H1 (cell line): ENCODE measurements at regions not wholly inside any gene's neighbourhood (a gene's known extent, or its start where the extent isn't known, plus 50 kb on each side); places are given as distances from the start of the nearest gene placed in this dataset.

Experiments
- CTCF ChIA-PET: fragments of 300-600 bp; sonication (Branson Sonifier 250); formaldehyde crosslinking; loops from one replicate; lab custom pipeline; 2021; ENCODE audit not compliant: partially characterized antibody; lab: Charles Lee
- POLR2A ChIA-PET: fragments of 300-600 bp; sonication (Branson Sonifier 250); formaldehyde crosslinking; loops from one replicate; lab custom pipeline; 2021; ENCODE audit warnings: inconsistent platforms; ENCODE audit not compliant: partially characterized antibody; lab: Charles Lee
- DNase-seq, 2 experiments: peaks; one replicate each; pipeline versions ENCODE4 v3.0.0 to v3.0.0-alpha.2; 2010 to 2022; ENCODE audit warnings: low spot score in 2 of 2, low read depth in 1 of 2, mixed read lengths in 1 of 2
- FAIRE-seq: peaks from 2 replicates; lab custom pipeline; 2011; peaks lifted over from hg19 to GRCh38; lab: Jason Lieb, UNC
- H2AFZ ChIP-seq: 2 replicates; pipeline ENCODE4 v1.8.1; 2012; ENCODE audit warnings: low read length, inconsistent platforms
- H2AK5ac ChIP-seq: 2 replicates; pipeline ENCODE4 v1.6.1; 2013; ENCODE audit warnings: low read depth, low read length
- H2BK120ac ChIP-seq: replicated peaks from 2 replicates; pipeline ENCODE3; 2013; ENCODE audit warnings: low read depth, low read length, inconsistent platforms
- H2BK12ac ChIP-seq: 2 replicates; pipeline ENCODE4 v1.6.1; 2013; ENCODE audit warnings: low read depth, low read length
- H2BK15ac ChIP-seq: 2 replicates; pipeline ENCODE4 v1.6.1; 2013; ENCODE audit warnings: low read length
- H2BK20ac ChIP-seq: 2 replicates; pipeline ENCODE4 v1.6.1; 2013; ENCODE audit warnings: low read length
- H2BK5ac ChIP-seq: 2 replicates; pipeline ENCODE4 v1.6.1; 2013; ENCODE audit warnings: low read depth, low read length
- H3K14ac ChIP-seq: 2 replicates; pipeline ENCODE4 v1.6.1; 2013; ENCODE audit warnings: inconsistent platforms; ENCODE audit not compliant: insufficient read length
- H3K18ac ChIP-seq: 2 replicates; pipeline ENCODE4 v1.6.1; 2013; ENCODE audit warnings: low read length; ENCODE audit errors: extremely low read depth
- H3K23ac ChIP-seq: 2 replicates; pipeline ENCODE4 v1.6.1; 2013; ENCODE audit warnings: inconsistent platforms; ENCODE audit not compliant: insufficient read length
- H3K23me2 ChIP-seq: 2 replicates; pipeline ENCODE4 v1.6.1; 2013; ENCODE audit warnings: low read depth, low read length
- H3K27ac ChIP-seq: 2 replicates; pipeline ENCODE4 v1.6.1; 2011; ENCODE audit warnings: low read depth, low read length, inconsistent platforms
- H3K27me3 ChIP-seq, 4 experiments: replicated peaks in 1 of 4; 1 replicate in 1 of 4; 2 replicates in 3 of 4; pipeline versions ENCODE4 v1.6.1 to v1.8.1; 2011 to 2013; ENCODE audit warnings: low read length in 3 of 4, mild to moderate bottlenecking in 3 of 4, inconsistent platforms in 2 of 4, mixed read lengths in 2 of 4, moderate library complexity in 1 of 4; ENCODE audit not compliant: control insufficient read depth in 3 of 4, insufficient read depth in 3 of 4; ENCODE audit errors: extremely low read depth in 1 of 4
- H3K36me3 ChIP-seq, 4 experiments: 2 replicates each; pipeline versions ENCODE4 v1.6.1 to v1.8.1; 2011 to 2013; ENCODE audit warnings: mild to moderate bottlenecking in 4 of 4, low read length in 3 of 4, moderate library complexity in 2 of 4, control low read depth in 1 of 4, inconsistent platforms in 1 of 4; ENCODE audit not compliant: insufficient read depth in 4 of 4, control insufficient read depth in 2 of 4
- H3K4ac ChIP-seq: replicated peaks from 2 replicates; pipeline ENCODE3; 2013; ENCODE audit warnings: low read length, low read depth, mixed read lengths, inconsistent platforms; ENCODE audit not compliant: insufficient read length
- H3K4me1 ChIP-seq, 4 experiments: replicated peaks in 1 of 4; 1 replicate in 1 of 4; 2 replicates in 3 of 4; pipeline versions ENCODE4 v1.6.1 to v1.8.1; 2011 to 2013; ENCODE audit warnings: low read length in 3 of 4, inconsistent platforms in 2 of 4, mixed read lengths in 1 of 4; ENCODE audit not compliant: insufficient read depth in 4 of 4, control insufficient read depth in 3 of 4
- H3K4me2 ChIP-seq, 2 experiments: 2 replicates each; pipeline versions ENCODE4 v1.6.1 to v1.8.1; 2011 to 2013; ENCODE audit warnings: low read depth in 2 of 2, low read length in 2 of 2, control low read depth in 1 of 2, inconsistent platforms in 1 of 2, mild to moderate bottlenecking in 1 of 2; ENCODE audit not compliant: insufficient read depth in 1 of 2
- H3K4me3 ChIP-seq, 4 experiments: fragments of 200-600, 300-600 bp in 1 of 4; sonication (generic), shearing (Covaris generic), sonication (Bioruptor Twin) in 1 of 4; 2 replicates each; pipeline versions ENCODE4 v1.5.1 to v1.8.1; 2011 to 2016; ENCODE audit warnings: low read length in 4 of 4, low read depth in 3 of 4, control low read depth in 2 of 4, inconsistent platforms in 2 of 4, mild to moderate bottlenecking in 2 of 4, mixed read lengths in 1 of 4, moderate library complexity in 1 of 4; ENCODE audit not compliant: insufficient read depth in 2 of 4; ENCODE audit errors: extremely low read depth in 1 of 4
- H3K56ac ChIP-seq: replicated peaks from 2 replicates; pipeline ENCODE3; 2013; ENCODE audit warnings: low read depth, mild to moderate bottlenecking, mixed read lengths, low read length, inconsistent platforms; ENCODE audit not compliant: insufficient read length
- H3K79me1 ChIP-seq: 2 replicates; pipeline ENCODE4 v1.6.1; 2013; ENCODE audit warnings: low read depth, low read length, control low read depth
- H3K79me2 ChIP-seq, 2 experiments: 2 replicates each; pipeline versions ENCODE4 v1.6.1 to v1.8.1; 2012 to 2013; ENCODE audit warnings: low read length in 2 of 2, mild to moderate bottlenecking in 2 of 2, inconsistent platforms in 1 of 2; ENCODE audit not compliant: insufficient read depth in 2 of 2, control insufficient read depth in 1 of 2
- H3K9ac ChIP-seq, 4 experiments: replicated peaks in 1 of 4; 1 replicate in 1 of 4; 2 replicates in 3 of 4; pipeline versions ENCODE4 v1.6.1 to v1.8.1; 2011 to 2013; ENCODE audit warnings: low read depth in 3 of 4, low read length in 3 of 4, control low read depth in 2 of 4, mild to moderate bottlenecking in 2 of 4, moderate library complexity in 2 of 4, inconsistent platforms in 1 of 4; ENCODE audit errors: extremely low read depth in 1 of 4
- H3K9me3 ChIP-seq, 2 experiments: 2 replicates each; pipeline versions ENCODE4 v1.6.1 to v1.8.1; 2012 to 2013; ENCODE audit warnings: mild to moderate bottlenecking in 2 of 2, moderate library complexity in 2 of 2, control low read depth in 1 of 2, inconsistent platforms in 1 of 2, low read depth in 1 of 2, low read length in 1 of 2, mixed read lengths in 1 of 2; ENCODE audit not compliant: insufficient read depth in 2 of 2
- H4K20me1 ChIP-seq, 2 experiments: replicated peaks in 1 of 2; 2 replicates each; pipeline versions ENCODE3 to v1.8.1; 2011 to 2013; ENCODE audit warnings: inconsistent platforms in 2 of 2, low read length in 2 of 2, mild to moderate bottlenecking in 1 of 2; ENCODE audit not compliant: insufficient read depth in 2 of 2, control insufficient read depth in 1 of 2
- H4K5ac ChIP-seq: 2 replicates; pipeline ENCODE4 v1.6.1; 2013; ENCODE audit warnings: low read length, low read depth, mixed read lengths, inconsistent platforms; ENCODE audit not compliant: insufficient read length
- H4K8ac ChIP-seq: 2 replicates; pipeline ENCODE4 v1.8.0; 2013; ENCODE audit warnings: mild to moderate bottlenecking, moderate library complexity, low read length, inconsistent platforms; ENCODE audit not compliant: insufficient read depth; ENCODE audit errors: extremely low read depth
- H4K91ac ChIP-seq: replicated peaks from 2 replicates; pipeline ENCODE3; 2013; ENCODE audit warnings: low read length, mixed read lengths, inconsistent platforms; ENCODE audit not compliant: insufficient read length
- ASH2L ChIP-seq: fragments of 200-600, 300-600 bp; sonication (generic); IDR thresholded peaks from one replicate; pipeline ENCODE4 v1.7.1; 2017; ENCODE audit warnings: low read length
- ATF3 ChIP-seq: IDR thresholded peaks from 2 replicates; pipeline ENCODE4 v1.6.1; 2011; ENCODE audit warnings: low read depth, mild to moderate bottlenecking, low read length; ENCODE audit not compliant: insufficient read depth
- EZH2 ChIP-seq: fragments of 200-600 bp; sonication (generic); IDR thresholded peaks from 2 replicates; pipeline ENCODE4 v1.7.1; 2012; ENCODE audit warnings: low read depth, mild to moderate bottlenecking, moderate library complexity, low read length, inconsistent platforms; ENCODE audit not compliant: severe bottlenecking
- KDM4A ChIP-seq: IDR thresholded peaks from one replicate; pipeline ENCODE4 v1.7.1; 2012; ENCODE audit warnings: low read depth, mild to moderate bottlenecking, moderate library complexity, low read length, inconsistent platforms; ENCODE audit not compliant: severe bottlenecking
- MAFK ChIP-seq: IDR thresholded peaks from 2 replicates; pipeline ENCODE4 v1.6.1; 2012; ENCODE audit warnings: low read depth, mild to moderate bottlenecking, improper control_type of control experiment, low read length
- POU5F1 ChIP-seq: IDR thresholded peaks from 2 replicates; pipeline ENCODE4 v1.6.1; 2011; ENCODE audit warnings: low read depth, mild to moderate bottlenecking, low read length, moderate library complexity
- SIRT6 ChIP-seq: IDR thresholded peaks from one replicate; pipeline ENCODE4 v1.7.1; 2012; ENCODE audit warnings: low read length, inconsistent platforms
- TAF7 ChIP-seq: optimal IDR thresholded peaks from 2 replicates; pipeline ENCODE3; 2011; ENCODE audit warnings: low read depth, mild to moderate bottlenecking, inconsistent platforms, low read length, moderate library complexity, borderline replicate concordance
- TEAD4 ChIP-seq: IDR thresholded peaks from 2 replicates; pipeline ENCODE4 v1.6.1; 2012; ENCODE audit warnings: low read depth, low read length, inconsistent platforms, mixed read lengths
- USF2 ChIP-seq: IDR thresholded peaks from 2 replicates; pipeline ENCODE4 v1.6.1; 2011; ENCODE audit warnings: low read length, improper control_type of control experiment
- ZNF274 ChIP-seq: IDR thresholded peaks from 2 replicates; pipeline ENCODE4 v1.7.0; 2012; ENCODE audit warnings: low read length, borderline replicate concordance; ENCODE audit errors: extremely low read depth
- WGBS, 2 experiments: shearing (Covaris generic) in 1 of 2; methylation state at CpG; one replicate each; pipeline versions ENCODE4 v1.1.6 to v1.1.7; 2013 to 2015; ENCODE audit warnings: low lambda C conversion rate in 2 of 2, mixed read lengths in 2 of 2, inconsistent platforms in 1 of 2, low coverage in 1 of 2, missing lambda C conversion rate in 1 of 2; ENCODE audit not compliant: insufficient replicate concordance in 2 of 2, insufficient coverage in 1 of 2, insufficient read length in 1 of 2; ENCODE audit errors: extremely low coverage in 1 of 2, missing lambda C conversion rate in 1 of 2; 5-methylcytosine and 5-hydroxymethylcytosine counted together
- TF ChIP-seq, protein P1 (sequence below): IDR thresholded peaks from 2 replicates; pipeline ENCODE4 v1.6.1; 2012; ENCODE audit warnings: inconsistent platforms

GRCh38 chr10:9603972-9604371 is 1413.7 kb upstream of the CELF2 start:
- DNase-seq = no peak
- no peak overlapping the region for H2BK120ac ChIP-seq
- H3K79me1 ChIP-seq = no peaks in the 10 kb centered on the region
- no peak overlapping the region for H2AFZ ChIP-seq
- H3K4ac ChIP-seq = no peak overlapping the region
- H3K4me3 ChIP-seq = no peak overlapping the region
- no peak overlapping the region for H3K27ac ChIP-seq
- no peak overlapping the region for H2BK12ac ChIP-seq
- no peak overlapping the region for H3K23ac ChIP-seq
- H4K20me1 ChIP-seq = peaks cover 0 to 1% of the 10 kb centered on the region in 2 experiments
- H3K56ac ChIP-seq = no peak overlapping the region
- no peaks in the 10 kb centered on the region; a peak in 1 of 7 replicates for H3K4me1 ChIP-seq
- H4K5ac ChIP-seq = no peak overlapping the region
- no peak overlapping the region for H4K91ac ChIP-seq
- no peak overlapping the region for H4K8ac ChIP-seq
- WGBS, 2 experiments = 79% methylated on average over 2 of the region's 2 CpGs; no CpG with 5 or more reads in 1 of the 2 experiments
- H3K9ac ChIP-seq = no peak overlapping the region
- H3K9me3 ChIP-seq = no peaks in the 10 kb centered on the region
- ChIA-PET CTCF (interaction anchor here (0.6 to 0.9 kb wide), 3 partner anchors 9 to 1242 kb away, joined by 3 to 5 read pairs (median 3); no protein-coding TSS in a partner anchor), POLR2A (no interaction called here)
- no peak overlapping the region for H2BK20ac ChIP-seq
- H2AK5ac ChIP-seq = no peak overlapping the region
- no peak overlapping the region for H3K14ac ChIP-seq
- no peaks in the 10 kb centered on the region for H3K79me2 ChIP-seq
- H3K18ac ChIP-seq = no peak overlapping the region
- no peak for FAIRE-seq
- H2BK15ac ChIP-seq = no peak overlapping the region
- no peak overlapping the region for H2BK5ac ChIP-seq
- H3K4me2 ChIP-seq = no peak overlapping the region
- no peaks in the 10 kb centered on the region for H3K36me3 ChIP-seq
- no peaks in the 10 kb centered on the region for H3K23me2 ChIP-seq
- peaks cover 0 to 1% (median 0%) of the 10 kb centered on the region in 4 experiments; a peak in 1 of 7 replicates for H3K27me3 ChIP-seq
- no peak for TF ChIP-seq ATF3
- no peak for TF ChIP-seq POU5F1
- TF ChIP-seq TAF7 = no peak
- TF ChIP-seq KDM4A = no peak
- TF ChIP-seq, protein P1, sequence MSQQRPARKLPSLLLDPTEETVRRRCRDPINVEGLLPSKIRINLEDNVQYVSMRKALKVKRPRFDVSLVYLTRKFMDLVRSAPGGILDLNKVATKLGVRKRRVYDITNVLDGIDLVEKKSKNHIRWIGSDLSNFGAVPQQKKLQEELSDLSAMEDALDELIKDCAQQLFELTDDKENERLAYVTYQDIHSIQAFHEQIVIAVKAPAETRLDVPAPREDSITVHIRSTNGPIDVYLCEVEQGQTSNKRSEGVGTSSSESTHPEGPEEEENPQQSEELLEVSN = no peak
- TF ChIP-seq EZH2 = no peak
- no peak for TF ChIP-seq TEAD4
- no peak for TF ChIP-seq ASH2L
- no peak for TF ChIP-seq MAFK
- no peak for TF ChIP-seq ZNF274
- TF ChIP-seq USF2 = no peak
- no peak for TF ChIP-seq SIRT6
